NOMO-1 (cell line): ENCODE measurements at regions not wholly inside any gene's neighbourhood (a gene's known extent, or its start where the extent isn't known, plus 50 kb on each side); places are given as distances from the start of the nearest gene placed in this dataset.

Experiments used
- DNase-seq, 2 experiments: peaks; one replicate each; lab custom pipeline; 2025; ENCODE audit not compliant: unreplicated experiment in 2 of 2; lab: John Stamatoyannopoulos, UW

DNA sequence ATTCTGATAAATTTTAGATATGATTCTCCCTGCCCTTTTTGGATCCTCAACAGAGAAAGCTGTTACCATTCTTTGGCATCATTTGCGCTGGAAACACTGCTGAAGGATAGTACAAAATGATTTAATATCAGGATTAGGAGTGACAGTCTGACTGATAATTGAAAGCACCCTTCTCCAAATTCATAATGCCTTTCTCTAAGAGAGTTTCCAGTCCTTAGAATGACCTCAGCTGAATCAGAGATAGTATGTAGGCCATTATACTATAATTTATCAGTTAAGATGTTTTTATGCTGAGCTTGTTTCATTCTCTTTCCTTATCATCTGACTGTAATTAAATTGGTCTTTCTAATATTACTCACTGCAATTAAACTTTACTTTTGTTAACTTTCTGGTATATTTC, 166.7 kb downstream of the ZNF326 start:
- DNase-seq, result no peak

DNA sequence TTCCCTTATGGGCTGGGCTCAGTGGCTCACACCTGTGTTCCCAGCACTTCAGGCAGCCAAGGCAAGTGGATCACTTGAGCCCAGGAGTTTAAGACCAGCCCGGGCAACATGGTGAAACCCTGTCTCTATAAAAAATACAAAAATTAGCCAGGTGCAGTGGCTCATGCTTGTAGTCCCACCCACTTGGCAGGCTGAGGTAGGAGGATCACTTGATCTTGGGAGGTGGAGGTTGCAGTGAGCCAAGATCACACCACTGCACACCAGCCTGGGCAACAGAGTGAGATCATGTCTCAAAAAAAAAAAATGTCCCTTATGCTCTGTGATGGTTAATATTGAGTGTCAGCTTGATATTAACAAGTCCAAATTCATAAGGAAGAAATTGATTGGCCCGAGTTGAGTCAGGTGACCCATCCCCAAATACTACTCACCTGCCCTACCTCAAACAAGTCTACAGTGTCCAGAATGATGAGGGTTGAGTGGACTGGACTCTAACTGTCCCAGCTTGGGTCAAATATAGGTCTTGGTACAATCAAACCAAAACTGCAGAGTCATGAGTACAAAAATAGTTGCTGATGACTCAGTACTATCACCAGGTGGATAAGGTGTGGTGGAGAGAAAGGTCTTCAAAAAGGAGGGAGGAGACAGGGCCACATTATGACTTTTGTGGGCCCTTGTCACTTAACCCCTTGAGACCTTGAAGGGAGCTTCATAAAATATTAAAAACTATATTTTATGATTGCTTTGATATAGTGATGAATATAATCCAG, 161.0 kb downstream of the ZNF326 start:
- DNase-seq, result no peak

DNA sequence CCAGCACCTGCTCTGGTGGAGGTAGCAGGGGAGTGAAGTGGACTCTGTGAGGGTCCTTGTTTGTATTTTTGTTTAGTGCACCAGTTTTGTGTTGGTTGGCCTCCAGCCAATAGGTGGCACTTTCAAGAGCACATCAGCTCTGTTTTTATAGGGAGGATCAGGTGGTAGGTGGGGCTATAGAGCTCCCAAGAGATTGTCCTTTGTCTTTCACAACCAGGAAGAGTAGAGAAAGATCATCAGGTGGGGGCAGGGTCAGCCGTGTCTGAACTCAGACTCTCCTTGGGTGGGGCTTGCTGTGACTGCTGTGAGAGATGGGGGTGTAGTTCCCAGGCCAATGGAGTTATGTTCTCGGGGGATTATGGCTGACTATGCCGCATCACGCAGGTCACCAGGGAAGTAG, 159.8 kb downstream of the ZNF326 start:
- DNase-seq, result no peak

DNA sequence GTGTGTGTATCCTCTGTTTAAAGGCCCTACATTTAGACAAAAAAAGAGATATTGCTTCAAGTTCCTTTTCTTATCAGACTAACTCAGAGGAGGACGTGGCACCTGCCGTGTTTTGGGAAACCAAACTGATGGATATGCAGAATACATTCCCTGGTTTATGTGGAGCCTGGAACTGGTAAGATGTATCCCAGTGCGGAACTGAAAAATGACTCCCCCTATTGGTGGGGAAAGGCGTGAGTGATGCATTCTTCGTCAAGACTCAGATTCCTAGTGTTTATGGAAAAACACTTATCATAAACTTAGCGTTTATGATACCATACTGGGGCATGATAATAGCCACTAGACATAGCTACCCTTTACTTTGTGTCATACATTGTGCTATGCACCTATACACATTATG, 154.2 kb downstream of the ZNF326 start:
- no peak for DNase-seq

DNA sequence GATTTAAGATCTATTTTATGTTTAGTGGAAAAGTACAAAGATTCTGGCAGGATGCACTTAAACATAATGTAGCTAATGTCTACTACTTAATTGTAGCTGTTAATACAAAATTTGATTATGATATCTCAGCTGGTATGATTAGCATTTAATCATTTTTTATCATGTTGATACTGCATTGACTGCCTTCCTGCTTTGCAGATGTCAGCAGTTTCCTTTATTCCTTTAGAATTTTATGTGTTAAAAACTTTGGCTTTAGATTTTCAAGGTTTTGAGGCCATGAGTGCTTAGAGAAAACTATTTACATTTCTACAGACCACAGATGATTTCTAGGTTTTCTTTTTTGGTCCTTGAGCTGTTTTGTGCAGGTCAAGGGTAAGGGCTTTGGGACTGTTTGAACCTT, 152.2 kb downstream of the ZNF326 start:
- no peak for DNase-seq

DNA sequence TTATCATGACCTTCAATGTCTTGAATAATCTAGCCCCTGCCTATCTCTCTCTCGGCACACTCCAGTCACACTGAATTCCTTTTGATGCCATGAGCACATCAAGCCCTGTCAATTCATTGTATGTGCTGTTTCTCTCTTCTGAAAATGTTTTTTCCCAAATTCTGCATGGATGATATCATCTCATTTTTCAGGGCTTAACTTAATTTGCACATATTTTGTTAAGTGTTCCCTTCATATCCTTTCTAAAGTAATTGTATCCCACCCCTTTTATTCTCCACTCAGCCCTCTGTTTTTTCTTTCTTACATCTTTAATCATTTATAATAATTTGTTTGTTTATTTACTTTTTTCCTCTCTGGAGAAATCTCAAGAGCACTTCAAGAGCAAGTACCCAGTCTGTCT, 149.9 kb downstream of the ZNF326 start:
- no peak for DNase-seq

DNA sequence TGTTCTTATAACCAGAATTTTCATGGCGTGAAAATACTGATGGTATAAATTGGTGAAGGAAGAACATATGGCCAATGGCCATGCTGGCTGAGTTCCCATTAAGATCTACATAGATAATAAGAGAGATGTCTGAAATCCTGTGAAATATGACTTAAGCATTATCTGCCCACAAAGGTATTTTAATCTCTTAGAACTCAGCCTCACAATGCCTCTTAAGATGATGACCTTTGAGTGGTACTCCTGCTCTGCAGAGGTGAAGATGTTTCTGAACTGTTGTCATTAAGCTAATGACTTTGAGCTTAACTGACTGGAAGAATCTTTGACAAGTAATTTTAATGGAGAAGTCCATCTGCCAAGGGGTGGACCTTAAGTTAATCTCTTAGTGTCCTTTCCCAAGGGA, 148.7 kb downstream of the ZNF326 start:
- no peak for DNase-seq

DNA sequence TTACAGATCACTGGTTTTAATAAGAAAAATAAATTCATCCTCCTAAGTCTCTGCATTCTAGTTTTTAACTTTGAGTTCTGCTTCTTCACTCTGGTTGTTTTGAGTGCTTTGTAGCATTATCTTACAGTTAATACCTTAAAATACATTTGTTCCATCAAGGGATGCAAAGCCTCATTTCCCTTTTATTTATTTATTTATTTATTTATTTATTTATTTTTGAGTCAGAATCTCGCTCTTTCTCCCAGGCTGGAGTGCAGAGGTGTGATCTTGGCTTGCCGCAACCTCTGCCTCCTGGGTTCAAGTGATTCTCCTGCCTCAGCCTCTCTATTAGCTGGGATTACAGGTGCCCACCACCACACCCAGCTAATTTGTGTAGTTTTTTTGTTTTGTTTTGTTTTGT, 147.8 kb downstream of the ZNF326 start:
- no peak for DNase-seq

DNA sequence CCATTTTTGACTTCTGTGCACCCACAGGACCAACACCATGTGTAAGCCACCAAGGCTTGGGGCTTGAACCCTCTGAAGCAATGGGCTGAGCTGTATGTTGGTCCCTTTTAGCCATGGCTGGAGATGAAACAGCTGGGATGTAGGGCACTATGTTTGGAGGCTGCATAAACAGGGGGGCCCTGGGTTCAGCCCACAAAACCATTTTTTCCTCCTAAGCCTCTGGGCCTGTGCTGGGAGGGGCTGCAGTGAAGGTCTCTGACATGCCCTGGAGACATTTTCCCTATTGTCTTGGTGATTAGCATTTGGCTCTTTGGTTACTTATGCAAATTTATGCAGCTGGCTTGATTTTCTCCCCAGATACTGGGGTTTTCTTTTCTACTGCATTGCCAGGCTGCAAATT, 144.9 kb downstream of the ZNF326 start:
- no peak for DNase-seq

DNA sequence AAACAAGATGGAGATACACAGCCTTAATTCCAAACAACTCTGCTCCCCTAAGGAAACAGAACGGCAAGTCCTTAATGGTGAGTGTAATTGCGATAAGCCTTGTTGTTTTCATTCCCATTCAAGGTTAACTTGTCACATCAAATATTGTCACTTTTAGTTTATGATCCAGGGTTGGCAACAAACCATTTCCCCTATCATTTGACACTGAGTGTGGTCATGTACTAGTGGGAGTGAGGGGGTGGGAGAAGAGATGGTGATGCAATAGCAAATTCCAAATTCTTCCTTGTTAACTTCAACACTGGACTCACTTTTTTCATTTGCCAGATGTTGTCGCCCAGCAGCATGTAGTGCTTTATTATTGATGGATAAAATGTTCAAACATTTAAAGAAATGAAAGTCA, 140.4 kb downstream of the ZNF326 start:
- no peak for DNase-seq

DNA sequence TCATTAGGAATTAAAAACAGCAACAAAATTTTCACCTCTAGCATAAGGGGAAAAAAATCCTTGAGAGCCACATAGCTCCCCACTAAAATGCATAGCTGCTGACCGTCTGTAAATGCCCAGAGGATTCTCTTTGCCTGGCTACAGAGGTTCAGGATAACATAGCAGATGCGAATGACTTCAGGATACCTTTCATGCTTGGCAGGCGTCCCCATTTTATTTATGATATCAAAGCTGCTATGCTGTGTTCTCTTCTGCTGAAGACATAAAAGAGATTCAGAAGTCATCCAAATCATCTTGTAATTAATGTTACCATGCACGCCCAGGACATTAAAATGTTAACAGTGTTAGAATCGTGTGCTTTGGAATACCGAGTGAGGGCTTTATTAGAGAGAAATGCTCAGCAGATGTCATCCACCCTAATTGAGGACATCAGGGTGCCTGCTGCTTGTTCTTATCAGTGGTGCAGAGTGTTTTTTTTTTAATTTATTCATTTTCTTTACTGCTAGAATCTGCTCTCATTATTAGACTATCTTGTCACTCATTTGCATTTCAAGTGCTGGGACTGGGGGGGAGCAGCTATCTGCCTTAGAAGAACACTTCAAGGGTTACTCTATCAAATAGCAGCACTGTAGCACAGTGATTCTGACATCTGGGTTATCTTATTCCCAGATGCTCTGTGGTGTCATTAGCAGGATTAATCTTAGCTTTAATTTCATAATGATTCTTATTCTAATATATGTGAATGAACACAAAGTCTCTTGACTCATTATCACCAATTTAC, 139.5 kb downstream of the ZNF326 start:
- no peak for DNase-seq

DNA sequence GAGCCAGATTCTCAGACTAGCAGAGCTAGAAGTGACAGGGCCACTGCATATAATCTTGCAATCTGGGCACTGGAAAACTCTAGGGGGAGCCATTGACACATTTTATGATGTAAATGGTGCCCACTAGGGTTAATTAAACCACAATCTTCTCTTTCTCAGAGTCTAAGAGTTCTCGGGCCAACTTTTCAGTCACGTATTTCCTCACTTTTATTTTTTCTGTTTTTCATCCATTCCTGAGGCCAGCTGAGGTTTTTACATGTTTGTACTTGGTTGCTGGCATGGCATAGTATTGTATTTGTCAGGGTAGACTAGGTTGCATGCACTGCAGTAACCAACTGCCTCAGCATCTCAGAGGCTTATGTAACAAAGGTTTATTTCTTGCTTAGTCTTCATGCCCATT, 138.2 kb downstream of the ZNF326 start:
- DNase-seq, result peak; percentile 5 to 36

DNA sequence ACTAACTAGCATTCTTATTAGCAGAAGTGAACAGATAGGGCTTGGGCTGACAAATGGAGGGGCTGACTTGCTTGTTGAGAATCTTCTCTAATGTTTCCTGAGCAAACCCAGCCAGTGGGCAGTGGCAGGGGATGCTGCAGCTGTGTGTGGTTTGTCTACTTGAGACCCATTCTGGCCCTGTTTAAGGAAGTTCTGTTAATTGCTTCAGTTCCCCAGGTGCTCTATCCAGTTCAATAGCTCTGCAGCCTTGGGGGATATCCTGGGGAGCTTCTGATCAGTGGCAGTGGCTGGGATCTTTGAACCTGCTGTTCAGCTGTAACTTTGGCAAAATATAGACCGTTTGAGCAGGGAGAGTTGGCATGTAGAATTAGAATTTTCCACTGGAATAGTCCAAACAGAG, 137.4 kb downstream of the ZNF326 start:
- DNase-seq, result no peak

DNA sequence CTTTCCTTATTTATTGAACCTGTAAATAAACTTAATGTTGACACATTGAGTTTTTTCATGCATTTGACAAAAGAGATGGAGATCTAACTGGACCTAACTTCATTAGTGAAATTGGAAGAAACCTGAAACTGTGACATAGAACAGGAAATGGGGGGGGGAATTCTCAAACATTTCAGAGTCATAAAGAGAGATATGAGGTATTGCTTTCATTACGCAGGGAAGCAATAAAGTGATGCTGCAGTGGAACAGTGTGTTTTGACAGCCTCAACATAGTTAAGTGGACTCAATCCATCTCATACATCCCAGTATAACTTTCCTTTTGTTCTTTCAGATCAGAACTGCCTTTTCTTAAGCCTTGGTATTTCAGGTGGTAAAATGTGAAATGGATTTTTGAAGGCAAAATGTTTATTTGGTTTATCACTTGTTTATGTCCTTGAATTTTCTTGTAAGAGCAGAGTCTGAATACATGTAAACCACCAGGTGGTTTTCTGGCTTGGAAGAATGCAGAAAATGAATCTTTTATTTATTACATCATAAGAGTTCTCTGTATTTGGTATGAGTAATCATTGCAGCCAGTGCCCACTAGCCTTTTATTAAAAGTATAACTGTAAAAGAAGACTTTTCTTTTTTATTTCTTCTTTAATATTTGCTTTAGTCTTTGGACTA, 132.5 kb downstream of the ZNF326 start:
- no peak for DNase-seq

DNA sequence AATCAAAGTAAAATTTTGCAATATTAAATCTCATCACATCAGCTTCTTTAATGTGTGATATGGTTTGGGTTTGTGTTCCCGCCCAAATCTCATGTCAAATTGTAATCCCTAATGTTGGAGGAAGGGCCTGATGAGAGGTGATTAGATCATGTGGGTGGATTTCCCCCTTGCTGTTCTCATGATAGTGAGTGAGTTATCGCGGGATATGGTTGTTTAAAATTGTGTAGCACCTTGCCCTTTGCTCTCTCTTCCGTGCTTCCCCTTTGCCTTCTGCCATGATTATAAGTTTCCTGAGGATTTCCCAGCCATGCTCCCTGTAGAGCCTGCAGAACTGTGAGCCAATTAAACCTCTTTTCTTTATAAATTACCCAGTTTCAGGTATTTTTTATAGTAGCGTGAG, 131.9 kb downstream of the ZNF326 start:
- no peak for DNase-seq

DNA sequence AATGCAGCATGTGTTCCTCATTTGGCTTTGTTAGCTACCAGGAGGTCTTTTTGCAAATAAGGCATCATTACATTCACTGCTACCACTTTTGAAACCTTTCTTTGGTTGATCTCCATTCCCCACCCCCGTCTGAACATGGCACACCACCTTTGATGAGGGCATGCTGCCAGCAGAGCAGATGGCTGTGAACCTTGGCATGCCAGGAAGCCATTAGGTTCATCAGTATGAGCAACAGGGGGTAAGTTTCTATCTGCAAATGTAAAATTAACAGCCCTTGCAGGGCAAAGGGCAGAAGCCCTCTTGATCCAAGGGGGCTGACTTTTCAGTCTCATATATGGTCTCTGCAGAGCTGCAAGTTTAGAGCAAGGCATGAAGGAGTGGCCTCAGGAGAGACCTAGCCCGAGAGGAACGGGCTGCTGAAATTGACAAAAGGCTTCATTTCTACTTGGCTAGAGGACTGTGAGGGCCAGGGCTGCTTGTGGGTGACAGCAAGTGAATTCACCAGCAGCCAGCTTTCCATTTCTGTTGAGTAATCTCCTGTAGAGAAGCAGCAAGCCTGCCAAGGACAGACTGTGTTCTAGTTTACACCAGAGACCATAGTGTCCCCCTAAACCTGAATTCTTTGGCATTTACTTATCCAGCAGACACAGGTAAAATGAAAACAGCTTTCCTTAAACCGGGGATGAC, 127.9 kb downstream of the ZNF326 start:
- DNase-seq, result no peak

DNA sequence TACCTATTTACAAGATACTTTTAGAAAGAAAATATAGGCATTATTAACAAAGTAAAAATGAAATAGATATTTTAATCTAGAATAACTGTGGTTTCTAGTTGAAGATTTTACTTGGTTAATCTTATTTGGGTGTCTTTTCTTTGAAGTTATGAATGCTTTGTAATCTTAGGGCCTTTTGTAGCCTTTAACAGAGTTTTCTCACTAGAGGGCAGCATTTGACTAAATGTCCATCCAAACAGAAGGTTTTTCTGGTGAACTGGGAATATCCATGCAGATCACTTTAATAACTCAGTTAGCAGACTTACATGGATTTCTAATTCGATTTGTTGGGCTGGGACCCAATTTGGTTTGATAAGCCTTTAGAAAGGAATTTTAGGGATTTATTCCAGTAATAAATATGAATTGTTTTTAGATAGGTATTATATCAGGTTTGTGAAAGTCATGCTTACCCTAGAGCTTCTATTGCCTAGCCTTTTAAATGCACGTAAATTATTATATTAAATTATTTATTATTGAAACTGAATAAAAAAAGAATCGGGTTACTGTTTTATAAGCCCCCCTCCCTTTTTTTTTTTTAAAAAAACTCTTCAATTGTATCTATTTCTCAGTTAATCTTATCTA, 119.7 kb downstream of the ZNF326 start:
- peak; percentile 10 to 48 for DNase-seq

DNA sequence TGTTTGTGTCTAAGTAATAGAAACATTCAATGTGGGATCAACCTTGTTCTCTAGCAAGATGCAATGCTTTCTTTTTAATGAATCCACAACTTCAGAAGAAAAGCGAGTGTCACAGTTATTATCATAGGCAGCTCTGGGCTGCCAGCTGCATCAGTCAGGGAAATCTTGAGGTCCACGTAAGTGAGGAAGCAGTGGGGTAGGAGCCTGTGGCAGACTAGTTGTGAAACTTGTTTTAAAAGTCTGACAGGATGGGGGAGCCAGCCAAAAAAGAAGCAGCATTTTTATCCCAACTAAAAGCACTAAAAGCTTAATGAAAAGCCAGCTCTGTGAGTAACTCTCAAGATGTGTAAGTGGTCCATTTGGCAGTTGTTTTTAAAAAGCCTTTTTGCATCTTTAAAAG, 113.1 kb downstream of the ZNF326 start:
- DNase-seq, result no peak

DNA sequence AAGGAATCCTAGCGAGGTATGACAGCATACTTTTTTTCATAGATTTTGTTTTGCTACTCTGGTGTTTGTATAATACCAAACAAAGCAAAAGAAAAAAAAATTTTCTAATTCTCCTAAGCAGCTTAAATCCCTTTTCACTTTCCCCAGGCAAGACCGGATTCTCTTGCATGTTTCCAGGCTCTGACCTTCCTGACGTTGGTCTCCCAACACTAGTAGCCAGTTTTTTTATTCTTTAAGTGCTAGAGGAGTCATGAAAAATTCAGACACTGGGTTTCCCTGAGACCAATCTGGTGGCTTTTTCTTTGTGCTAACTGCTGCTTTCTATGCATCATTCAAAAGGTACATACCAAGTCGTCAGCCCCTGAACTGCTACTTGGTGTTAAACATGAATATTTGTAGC, 111.4 kb downstream of the ZNF326 start:
- no peak for DNase-seq

DNA sequence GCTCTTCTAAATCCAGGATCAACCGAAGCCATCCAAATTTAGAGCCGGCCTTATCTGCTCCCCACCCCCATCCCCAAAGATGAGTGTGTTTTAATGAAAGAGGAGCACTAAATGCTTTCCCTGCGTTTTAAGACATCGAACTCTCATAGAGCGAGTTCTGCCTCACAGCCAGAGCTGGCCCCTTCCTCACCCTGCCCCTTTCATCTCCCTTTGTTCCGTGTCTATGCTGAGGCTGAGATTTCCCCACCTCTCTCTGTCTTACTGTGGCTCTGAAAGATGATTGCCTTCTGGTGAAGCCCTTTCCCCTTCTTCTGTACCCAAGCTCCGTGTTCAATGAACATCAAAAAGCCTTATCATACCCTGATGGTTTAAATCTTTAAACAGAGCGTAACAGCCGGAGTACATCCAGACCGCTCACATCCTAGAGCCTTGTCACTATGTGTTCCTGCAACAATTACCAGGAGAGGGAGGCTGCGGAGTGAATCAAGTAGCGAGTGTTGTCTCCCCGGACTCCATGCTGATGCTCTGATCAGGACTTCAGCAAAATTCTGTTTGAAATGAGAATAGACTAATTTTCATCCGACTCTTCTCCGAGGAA, 110.1 kb downstream of the ZNF326 start:
- no peak for DNase-seq
